PC-9 (cell line): ENCODE measurements at regions not wholly inside any gene's neighbourhood (a gene's known extent, or its start where the extent isn't known, plus 50 kb on each side); places are given as distances from the start of the nearest gene placed in this dataset.

Source experiments
- EZH2 ChIP-seq: fragments of 200-600 bp; sonication (generic); IDR thresholded peaks from 2 replicates; pipeline ENCODE4 v1.8.0; 2017; ENCODE audit warnings: antibody characterized with exemption, low read depth
- TF ChIP-seq, protein P1 (sequence below): fragments of 200-600 bp; sonication (generic); conservative IDR thresholded peaks from 2 replicates; pipeline ENCODE4 v1.6.1; 2017; ENCODE audit warnings: mixed run types, antibody characterized with exemption, mild to moderate bottlenecking, moderate library complexity

DNA sequence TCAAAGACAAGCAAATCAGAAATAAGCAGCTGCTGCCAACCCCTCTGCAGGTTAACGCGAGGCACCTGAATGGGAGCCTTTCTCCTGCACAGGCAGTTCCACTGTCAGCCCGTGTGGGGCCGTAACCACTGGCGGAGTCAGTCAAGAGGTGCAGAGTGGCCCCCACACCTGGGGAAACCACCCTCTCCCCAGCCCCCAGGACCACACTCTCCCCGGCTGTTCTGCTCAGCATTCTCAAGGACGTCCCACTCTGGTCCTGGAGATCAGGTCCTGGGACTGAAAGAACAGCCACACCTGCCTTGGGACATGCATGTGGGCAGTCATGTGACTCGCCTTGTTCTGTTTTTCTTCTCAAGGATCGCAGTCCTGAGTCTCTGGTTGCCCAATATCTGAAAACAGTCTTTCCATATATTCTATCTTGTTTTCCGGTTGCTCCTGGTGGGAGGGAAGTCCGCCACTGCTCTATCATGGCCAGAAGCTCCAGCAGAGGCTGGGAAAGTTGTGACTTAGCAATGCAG, 252.5 kb downstream of the PTPRU start:
- TF ChIP-seq EZH2 = no peak
- TF ChIP-seq, protein P1, sequence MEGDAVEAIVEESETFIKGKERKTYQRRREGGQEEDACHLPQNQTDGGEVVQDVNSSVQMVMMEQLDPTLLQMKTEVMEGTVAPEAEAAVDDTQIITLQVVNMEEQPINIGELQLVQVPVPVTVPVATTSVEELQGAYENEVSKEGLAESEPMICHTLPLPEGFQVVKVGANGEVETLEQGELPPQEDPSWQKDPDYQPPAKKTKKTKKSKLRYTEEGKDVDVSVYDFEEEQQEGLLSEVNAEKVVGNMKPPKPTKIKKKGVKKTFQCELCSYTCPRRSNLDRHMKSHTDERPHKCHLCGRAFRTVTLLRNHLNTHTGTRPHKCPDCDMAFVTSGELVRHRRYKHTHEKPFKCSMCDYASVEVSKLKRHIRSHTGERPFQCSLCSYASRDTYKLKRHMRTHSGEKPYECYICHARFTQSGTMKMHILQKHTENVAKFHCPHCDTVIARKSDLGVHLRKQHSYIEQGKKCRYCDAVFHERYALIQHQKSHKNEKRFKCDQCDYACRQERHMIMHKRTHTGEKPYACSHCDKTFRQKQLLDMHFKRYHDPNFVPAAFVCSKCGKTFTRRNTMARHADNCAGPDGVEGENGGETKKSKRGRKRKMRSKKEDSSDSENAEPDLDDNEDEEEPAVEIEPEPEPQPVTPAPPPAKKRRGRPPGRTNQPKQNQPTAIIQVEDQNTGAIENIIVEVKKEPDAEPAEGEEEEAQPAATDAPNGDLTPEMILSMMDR = no peak
